Neural cell (in vitro differentiated cells): ENCODE measurements at regions not wholly inside any gene's neighbourhood (a gene's known extent, or its start where the extent isn't known, plus 50 kb on each side); places are given as distances from the start of the nearest gene placed in this dataset.

Source experiments
- H2AFZ ChIP-seq: fragments of 200-600, 300-800 bp; sonication (generic), shearing (Covaris generic); 2 replicates; pipeline ENCODE4 v1.6.0; 2014; ENCODE audit warnings: low read depth, mild to moderate bottlenecking, antibody characterized with exemption, low read length, moderate library complexity
- H3F3A ChIP-seq: fragments of 200-600 bp; shearing (Covaris generic); 2 replicates; pipeline ENCODE4 v1.6.1; 2016; ENCODE audit warnings: mild to moderate bottlenecking, moderate library complexity, mixed read lengths, antibody characterized with exemption, low read length; ENCODE audit not compliant: insufficient read depth, poor library complexity, severe bottlenecking
- H3K27ac ChIP-seq: fragments of 200-600, 300-800 bp; sonication (generic), shearing (Covaris generic); 2 replicates; pipeline ENCODE4 v1.5.1; 2014; ENCODE audit warnings: mild to moderate bottlenecking, low read length, moderate library complexity
- H3K27me3 ChIP-seq: fragments of 300-800, 200-600 bp; sonication (generic), shearing (Covaris generic); 2 replicates; pipeline ENCODE4 v1.6.0; 2014; ENCODE audit warnings: mild to moderate bottlenecking, low read depth, low read length, moderate library complexity; ENCODE audit not compliant: insufficient read depth
- H3K36me3 ChIP-seq: fragments of 300-800, 200-600 bp; sonication (generic), shearing (Covaris generic); 2 replicates; pipeline ENCODE4 v1.5.1; 2014; ENCODE audit warnings: mild to moderate bottlenecking, antibody characterized with exemption, low read length, moderate library complexity; ENCODE audit not compliant: insufficient read depth
- H3K4me2 ChIP-seq: fragments of 300-800, 200-600 bp; sonication (generic), shearing (Covaris generic); 2 replicates; pipeline ENCODE4 v1.6.0; 2014; ENCODE audit warnings: mild to moderate bottlenecking, low read length
- H3K4me3 ChIP-seq: fragments of 300-800, 200-600 bp; sonication (generic), shearing (Covaris generic); 2 replicates; pipeline ENCODE4 v1.5.1; 2014; ENCODE audit warnings: mild to moderate bottlenecking, low read length, moderate library complexity
- H3K79me2 ChIP-seq: fragments of 200-600 bp; shearing (Covaris generic); replicated peaks from 2 replicates; pipeline ENCODE4 v1.6.0; 2014; ENCODE audit warnings: mild to moderate bottlenecking, low read length, moderate library complexity; ENCODE audit not compliant: insufficient read depth
- H3K9ac ChIP-seq: fragments of 300-800, 200-600 bp; sonication (generic), shearing (Covaris generic); 2 replicates; pipeline ENCODE4 v1.6.1; 2016; ENCODE audit warnings: mild to moderate bottlenecking, low read length, mixed read lengths
- H3K9me2 ChIP-seq: fragments of 200-600 bp; shearing (Covaris generic); 2 replicates; pipeline ENCODE4 v1.6.1; 2016; ENCODE audit warnings: mild to moderate bottlenecking, low read length, mixed read lengths; ENCODE audit not compliant: insufficient read depth
- H3K9me3 ChIP-seq: fragments of 200-600, 300-800 bp; sonication (generic), shearing (Covaris generic); 2 replicates; pipeline ENCODE4 v1.6.1; 2016; ENCODE audit warnings: mild to moderate bottlenecking, mixed run types, low read length, moderate library complexity, mixed read lengths
- H4K20me1 ChIP-seq: fragments of 200-600 bp; shearing (Covaris generic); 2 replicates; pipeline ENCODE4 v1.6.1; 2016; ENCODE audit warnings: mild to moderate bottlenecking, mixed run types; ENCODE audit not compliant: insufficient read depth
- CTCF ChIP-seq: fragments of 450-650 bp; IDR thresholded peaks from 2 replicates; pipeline ENCODE4 v1.5.1; 2014; ENCODE audit warnings: antibody characterized with exemption, mild to moderate bottlenecking, moderate library complexity; ENCODE audit not compliant: poor library complexity, severe bottlenecking
- EP300 ChIP-seq: fragments of 450-650 bp; conservative IDR thresholded peaks from 2 replicates; pipeline ENCODE4 v1.6.1; 2014; ENCODE audit warnings: antibody characterized with exemption, mild to moderate bottlenecking, moderate library complexity; ENCODE audit not compliant: poor library complexity, severe bottlenecking
- EZH2 ChIP-seq: fragments of 200-600, 300-800 bp; shearing (Covaris generic), sonication (generic); IDR thresholded peaks from 2 replicates; pipeline ENCODE4 v1.6.1; 2014; ENCODE audit warnings: antibody characterized with exemption, low read length, borderline replicate concordance, mild to moderate bottlenecking; ENCODE audit not compliant: insufficient read depth, poor library complexity, severe bottlenecking
- MXI1 ChIP-seq: fragments of 450-650 bp; conservative IDR thresholded peaks from 2 replicates; pipeline ENCODE4 v1.6.1; 2014; ENCODE audit warnings: antibody characterized with exemption, mild to moderate bottlenecking; ENCODE audit not compliant: poor library complexity, severe bottlenecking
- POLR2AphosphoS5 ChIP-seq: IDR thresholded peaks from 2 replicates; pipeline ENCODE4 v1.6.1; 2012
- RAD21 ChIP-seq: fragments of 450-650 bp; conservative IDR thresholded peaks from 2 replicates; pipeline ENCODE4 v1.6.1; 2014; ENCODE audit warnings: antibody characterized with exemption, mild to moderate bottlenecking, moderate library complexity
- REST ChIP-seq: IDR thresholded peaks from 2 replicates; pipeline ENCODE4 v1.6.1; 2012; ENCODE audit warnings: borderline replicate concordance
- SMC3 ChIP-seq: fragments of 450-650 bp; conservative IDR thresholded peaks from 2 replicates; pipeline ENCODE4 v1.6.1; 2014; ENCODE audit warnings: antibody characterized with exemption, mild to moderate bottlenecking, moderate library complexity; ENCODE audit not compliant: poor library complexity
- TAF1 ChIP-seq: IDR thresholded peaks from 2 replicates; pipeline ENCODE4 v1.6.1; 2012; ENCODE audit warnings: low read depth

GRCh38 chr1:65674522-65674921, 118.2 kb upstream of the PDE4B start:
- H4K20me1 ChIP-seq = no peaks in the 10 kb centered on the region
- no peak for TF ChIP-seq TAF1
- no peak for TF ChIP-seq EP300
- no peak for TF ChIP-seq RAD21
- no peak for TF ChIP-seq MXI1
- no peak for TF ChIP-seq POLR2AphosphoS5
- TF ChIP-seq REST = no peak
- TF ChIP-seq EZH2 = no peak
- no peak for TF ChIP-seq CTCF
- no peak for TF ChIP-seq SMC3
- H3K36me3 ChIP-seq = no peaks in the 10 kb centered on the region
- no peak overlapping the region for H3K4me3 ChIP-seq
- no peaks in the 10 kb centered on the region for H3K79me2 ChIP-seq
- no peaks in the 10 kb centered on the region for H3K27me3 ChIP-seq
- no peak overlapping the region for H3K4me2 ChIP-seq
- H3K9me3 ChIP-seq = no peaks in the 10 kb centered on the region
- H3K27ac ChIP-seq = no peak overlapping the region
- H3F3A ChIP-seq = no peaks in the 10 kb centered on the region
- no peak overlapping the region for H2AFZ ChIP-seq
- H3K9ac ChIP-seq = no peak overlapping the region
- no peaks in the 10 kb centered on the region for H3K9me2 ChIP-seq

- H3K79me2 ChIP-seq = no peaks in the 10 kb centered on the region
- no peaks in the 10 kb centered on the region for H4K20me1 ChIP-seq
- TF ChIP-seq RAD21 (no peak), EP300 (no peak), TAF1 (no peak), MXI1 (no peak), EZH2 (no peak), POLR2AphosphoS5 (no peak), REST (no peak), SMC3 (no peak), CTCF (no peak)
- no peak overlapping the region for H3K27ac ChIP-seq
- no peaks in the 10 kb centered on the region for H3F3A ChIP-seq
- no peak overlapping the region for H3K4me2 ChIP-seq
- no peaks in the 10 kb centered on the region for H3K27me3 ChIP-seq
- no peak overlapping the region for H2AFZ ChIP-seq
- H3K9me2 ChIP-seq = no peaks in the 10 kb centered on the region
- no peaks in the 10 kb centered on the region for H3K9me3 ChIP-seq
- H3K9ac ChIP-seq = no peak overlapping the region
- H3K4me3 ChIP-seq = no peak overlapping the region
- H3K36me3 ChIP-seq = no peaks in the 10 kb centered on the region
Measured at GRCh38 chr1:65679773-65680172, 112.9 kb upstream of the PDE4B start.
